ENCODE measurements at regions not wholly inside any gene's neighbourhood (a gene's known extent, or its start where the extent isn't known, plus 50 kb on each side); places are given as distances from the start of the nearest gene placed in this dataset.
"Not testable (repeated sequence)": the region's sequence is repeated elsewhere in the genome, so short reads cannot be mapped to it uniquely, and the experiment has no call there.

DNA sequence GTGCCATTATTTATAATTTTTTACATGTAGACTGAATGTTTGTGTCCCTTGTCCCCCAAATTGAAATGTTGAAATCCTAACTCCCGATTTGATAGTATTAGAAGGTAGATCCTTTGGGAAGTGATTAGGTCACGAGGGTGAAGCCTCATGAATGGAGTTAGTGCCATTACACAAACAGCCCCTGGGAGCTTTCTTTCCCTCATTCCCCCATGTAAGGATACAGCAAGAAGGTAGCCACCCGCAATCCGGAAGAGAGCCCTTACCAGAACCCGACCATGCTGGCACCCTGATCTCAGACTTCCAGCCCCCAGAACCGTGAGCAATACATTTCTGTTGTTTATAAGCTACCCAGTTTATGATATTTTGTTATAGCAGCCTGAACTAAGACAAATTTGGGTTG, 143.2 kb downstream of the NPIPB5 start:
- TF ChIP-seq, protein P1, sequence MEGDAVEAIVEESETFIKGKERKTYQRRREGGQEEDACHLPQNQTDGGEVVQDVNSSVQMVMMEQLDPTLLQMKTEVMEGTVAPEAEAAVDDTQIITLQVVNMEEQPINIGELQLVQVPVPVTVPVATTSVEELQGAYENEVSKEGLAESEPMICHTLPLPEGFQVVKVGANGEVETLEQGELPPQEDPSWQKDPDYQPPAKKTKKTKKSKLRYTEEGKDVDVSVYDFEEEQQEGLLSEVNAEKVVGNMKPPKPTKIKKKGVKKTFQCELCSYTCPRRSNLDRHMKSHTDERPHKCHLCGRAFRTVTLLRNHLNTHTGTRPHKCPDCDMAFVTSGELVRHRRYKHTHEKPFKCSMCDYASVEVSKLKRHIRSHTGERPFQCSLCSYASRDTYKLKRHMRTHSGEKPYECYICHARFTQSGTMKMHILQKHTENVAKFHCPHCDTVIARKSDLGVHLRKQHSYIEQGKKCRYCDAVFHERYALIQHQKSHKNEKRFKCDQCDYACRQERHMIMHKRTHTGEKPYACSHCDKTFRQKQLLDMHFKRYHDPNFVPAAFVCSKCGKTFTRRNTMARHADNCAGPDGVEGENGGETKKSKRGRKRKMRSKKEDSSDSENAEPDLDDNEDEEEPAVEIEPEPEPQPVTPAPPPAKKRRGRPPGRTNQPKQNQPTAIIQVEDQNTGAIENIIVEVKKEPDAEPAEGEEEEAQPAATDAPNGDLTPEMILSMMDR (IDR thresholded peaks at IDR 0.05; ENCODE audit: low read depth, low read length), result no peak
- no peak for DNase-seq (ENCODE audit: extremely low read depth, low read depth)

DNA sequence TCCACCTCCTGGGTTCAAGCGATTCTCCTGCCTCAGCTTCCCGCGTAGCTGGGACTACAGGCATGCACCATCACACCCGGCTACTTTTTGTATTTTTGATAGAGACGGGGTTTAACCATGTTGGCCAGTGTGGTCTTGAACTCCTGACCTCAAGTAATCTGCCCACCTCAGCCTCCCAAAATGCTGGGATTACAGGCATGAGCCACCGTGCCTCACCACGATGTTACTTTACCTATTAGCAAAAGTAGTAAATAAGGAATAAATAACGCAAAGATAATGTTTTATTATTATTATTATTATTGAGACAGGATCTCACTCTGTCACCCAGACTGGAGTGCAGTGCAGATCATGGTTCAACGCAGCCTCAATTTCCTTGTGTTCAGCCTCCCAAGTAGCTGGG, 145.9 kb downstream of the NPIPB5 start:
- not testable (repeated sequence) for DNase-seq (ENCODE audit: extremely low read depth, low read depth)

DNA sequence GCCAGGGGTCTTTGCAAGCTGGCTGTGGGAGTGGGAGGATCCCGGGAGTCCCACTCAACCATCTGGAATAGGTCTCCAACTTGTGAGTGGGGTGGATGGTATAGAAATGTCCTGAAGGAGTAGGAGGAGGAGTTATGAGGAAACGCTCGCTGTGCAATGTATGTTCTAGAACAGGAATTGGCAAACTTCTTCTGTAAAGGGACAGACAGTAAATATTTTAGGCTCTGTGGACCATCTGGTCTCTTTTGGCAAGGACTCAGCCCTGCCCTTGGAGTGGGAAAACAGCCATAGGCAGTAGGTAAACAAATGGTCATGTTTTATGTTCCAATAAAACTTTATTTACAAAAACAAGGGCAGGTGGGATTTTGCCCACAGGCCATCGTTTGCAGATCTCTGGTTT, 149.2 kb downstream of the NPIPB5 start:
- TF ChIP-seq, protein P1 (IDR thresholded peaks at IDR 0.05; ENCODE audit: low read depth, low read length), result no peak
- no peak for DNase-seq (ENCODE audit: extremely low read depth, low read depth)

DNA sequence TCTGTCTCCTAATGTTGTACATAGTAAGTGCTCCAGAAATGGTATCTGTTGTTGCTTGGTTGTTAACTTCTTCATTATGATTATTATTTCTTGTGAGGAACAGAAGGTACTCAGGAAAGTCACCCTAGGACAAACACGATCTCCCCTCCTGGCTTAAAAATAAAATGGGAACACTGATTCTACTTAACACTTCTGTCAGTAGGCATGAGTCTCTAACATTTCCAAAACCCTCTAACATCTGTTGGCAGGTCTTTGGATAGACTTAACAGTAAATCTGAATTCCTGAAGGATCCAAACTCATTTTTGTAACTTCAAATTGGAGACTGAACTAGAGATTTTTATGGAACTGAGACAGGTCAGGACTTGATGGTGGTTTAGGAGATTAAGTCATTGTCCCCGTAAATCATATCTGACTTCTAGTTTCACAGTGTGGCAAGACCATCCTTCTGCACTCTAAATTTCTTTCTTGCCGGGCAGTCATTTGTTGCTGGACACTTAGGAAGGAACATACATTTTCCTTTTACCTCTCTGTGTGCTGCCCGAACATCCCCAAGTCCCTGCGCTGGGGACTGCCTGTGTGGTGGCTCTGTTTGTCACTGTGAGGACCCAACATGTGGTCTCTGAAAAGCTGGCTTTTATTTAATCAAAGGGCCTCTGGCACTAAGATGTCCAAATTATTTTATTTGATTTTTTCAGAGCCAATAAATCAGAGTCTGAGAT, 149.9 kb downstream of the NPIPB5 start:
- no peak for DNase-seq (ENCODE audit: extremely low read depth, low read depth)
- TF ChIP-seq, protein P1 (IDR thresholded peaks at IDR 0.05; ENCODE audit: low read depth, low read length), result no peak

DNA sequence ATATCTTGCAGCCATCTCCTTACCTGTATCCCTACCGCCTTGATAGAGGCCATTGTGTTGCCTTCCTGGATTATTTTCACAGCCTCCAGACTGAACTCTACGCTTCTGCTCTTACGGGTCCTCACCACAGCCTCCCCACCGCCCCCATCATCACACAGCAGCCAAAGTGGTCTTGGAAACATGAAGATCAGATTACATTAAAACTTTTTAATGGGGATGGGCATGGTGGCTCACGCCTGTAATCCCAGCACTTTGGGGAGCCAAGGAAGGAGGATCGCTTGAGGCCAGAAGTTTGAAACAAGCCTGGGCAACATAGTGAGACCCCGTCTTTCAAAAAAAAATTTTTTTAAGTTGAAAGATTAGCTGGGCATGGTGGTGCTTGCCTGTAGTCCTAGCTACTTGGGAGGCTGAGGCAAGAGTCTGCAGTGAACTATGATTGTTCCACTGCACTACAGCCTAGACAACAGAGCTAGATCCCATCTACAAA, 150.5 kb downstream of the NPIPB5 start:
- DNase-seq (ENCODE audit: extremely low read depth, low read depth), result no peak
- TF ChIP-seq, protein P1 (IDR thresholded peaks at IDR 0.05; ENCODE audit: low read depth, low read length), result no peak

DNA sequence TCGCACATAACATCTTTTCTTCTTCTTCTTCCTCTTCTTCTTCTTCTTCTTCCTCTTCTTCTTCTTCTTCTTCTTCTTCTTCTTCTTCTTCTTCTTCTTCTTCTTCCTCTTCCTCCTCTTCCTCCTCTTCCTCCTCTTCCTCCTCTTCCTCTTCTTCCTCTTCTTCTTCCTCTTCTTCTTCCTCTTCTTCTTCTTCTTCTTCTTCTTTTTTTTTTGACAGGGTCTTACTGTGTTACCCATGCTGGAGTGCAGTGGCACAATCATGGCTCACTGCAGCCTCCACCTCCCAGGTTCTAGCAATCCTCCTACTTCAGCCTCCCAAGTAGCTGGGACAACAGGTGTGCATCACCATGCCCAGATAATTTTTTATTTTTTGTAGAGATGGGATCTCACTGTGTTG, 151.0 kb upstream of the HS3ST2 start:
- not testable (repeated sequence) for DNase-seq (ENCODE audit: extremely low read depth, low read depth)

DNA sequence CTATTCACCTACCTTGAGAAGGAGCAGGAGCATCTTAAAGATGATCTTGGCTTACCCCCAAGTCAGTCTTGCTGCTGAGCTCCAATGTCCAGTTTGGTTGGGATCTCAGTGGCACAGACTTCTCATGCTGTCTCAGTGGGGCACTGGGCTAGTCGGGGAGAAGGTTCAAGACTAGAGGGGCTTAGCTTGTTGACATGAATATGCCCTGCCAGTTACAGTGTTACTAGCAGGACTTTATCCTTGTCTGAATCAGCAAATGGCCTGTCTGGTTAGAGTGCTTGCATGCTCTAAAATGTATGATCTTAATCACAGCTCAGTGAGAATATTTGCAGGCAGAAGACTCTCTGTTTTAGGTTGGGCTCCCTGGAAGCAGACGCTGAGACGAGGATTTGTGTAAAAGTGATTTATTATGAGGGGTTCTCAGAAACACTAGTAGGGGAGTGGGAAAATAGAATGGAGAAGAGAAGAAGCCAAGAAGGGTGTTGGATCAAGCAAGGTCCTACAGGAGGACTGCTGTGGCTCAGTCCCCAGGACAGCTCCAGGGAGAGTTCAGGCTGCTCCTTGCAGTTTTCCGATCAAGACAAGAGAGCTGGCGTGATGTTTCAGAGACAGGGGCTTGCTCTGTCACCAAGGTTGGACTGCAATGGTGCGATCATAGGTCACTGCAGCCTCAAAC, 150.4 kb upstream of the HS3ST2 start:
- no peak for DNase-seq (ENCODE audit: extremely low read depth, low read depth)
- TF ChIP-seq, protein P1 (IDR thresholded peaks at IDR 0.05; ENCODE audit: low read depth, low read length), result no peak

DNA sequence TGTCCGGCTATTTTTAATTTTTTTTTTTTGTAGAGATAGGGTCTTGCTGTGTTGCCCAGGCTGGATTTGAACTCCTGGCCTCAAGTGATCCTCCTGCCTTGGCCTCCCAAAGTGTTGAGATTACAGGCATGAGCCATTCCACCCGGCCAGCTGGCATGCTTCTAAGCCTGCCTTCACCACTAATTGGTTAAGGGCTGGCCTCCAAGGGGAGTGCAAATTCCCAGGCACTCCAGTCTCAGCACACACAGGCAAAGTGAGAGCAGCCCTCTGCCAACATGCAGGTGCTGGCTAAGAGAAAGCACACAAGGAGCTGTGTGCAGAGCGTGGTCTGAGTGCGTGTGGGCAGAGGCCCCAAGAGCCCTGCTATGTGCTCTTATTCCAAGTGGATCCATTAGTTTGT, 149.8 kb upstream of the HS3ST2 start:
- no peak for DNase-seq (ENCODE audit: extremely low read depth, low read depth)

More for the DNA sequence above, 149.8 kb upstream of the HS3ST2 start:
- TF ChIP-seq, protein P1 (IDR thresholded peaks at IDR 0.05; ENCODE audit: low read depth, low read length), result no peak

Data from AG09319 (cell line).